ENCODE measurements at regions not wholly inside any gene's neighbourhood (a gene's known extent, or its start where the extent isn't known, plus 50 kb on each side); places are given as distances from the start of the nearest gene placed in this dataset.

DNA sequence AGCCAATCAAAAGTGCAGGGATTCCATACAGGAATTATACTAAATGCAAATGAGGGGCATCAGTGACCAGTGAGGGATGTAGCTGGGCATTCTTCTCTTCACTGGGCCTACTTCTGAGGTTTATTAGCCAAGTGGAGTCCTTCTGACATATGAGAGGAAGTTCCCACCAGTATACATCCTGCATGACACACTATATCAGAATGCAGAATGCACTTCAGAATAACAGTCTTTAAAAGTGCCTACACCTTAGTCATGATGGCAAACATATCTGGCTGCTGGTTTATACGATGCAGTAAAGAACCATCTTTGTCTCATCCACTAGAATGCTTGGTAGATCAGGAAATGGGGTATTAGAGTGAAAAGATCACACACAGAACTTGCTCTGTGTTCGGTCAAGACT lies 180.3 kb upstream of the PPARGC1A start:
- TF ChIP-seq CTCF (IDR thresholded peaks at IDR 0.05; ENCODE audit: low read depth, low read length, missing input control) (no peak), EGR1 (IDR thresholded peaks at IDR 0.05; ENCODE audit: low read depth in 2 of 2) (no peak), REST (IDR thresholded peaks at IDR 0.05) (no peak), RAD21 (IDR thresholded peaks at IDR 0.05) (no peak), JUND (IDR thresholded peaks at IDR 0.05) (no peak)
- TF ChIP-seq, protein P1, sequence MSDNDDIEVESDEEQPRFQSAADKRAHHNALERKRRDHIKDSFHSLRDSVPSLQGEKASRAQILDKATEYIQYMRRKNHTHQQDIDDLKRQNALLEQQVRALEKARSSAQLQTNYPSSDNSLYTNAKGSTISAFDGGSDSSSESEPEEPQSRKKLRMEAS (IDR thresholded peaks at IDR 0.05) = no peak
